HCT116 (cell line): ENCODE measurements at regions not wholly inside any gene's neighbourhood (a gene's known extent, or its start where the extent isn't known, plus 50 kb on each side); places are given as distances from the start of the nearest gene placed in this dataset.

Experiments
- ATAC-seq: fragments of 200-7000 bp; cut with Tn5 transposase; 2 replicates; pipeline ENCODE4 v1.9.1; 2020; ENCODE audit warnings: mild to moderate bottlenecking, moderate library complexity
- BruUV-seq: library from RNA; stranded (reverse); fragments of 400-500 nt; replicated peaks from 2 replicates; lab custom pipeline; 2021; lab: Mats Ljungman, UMichigan
- CTCF ChIA-PET: fragments of 300-600 bp; sonication (Branson Sonifier 250); formaldehyde crosslinking; loops from one replicate; lab custom pipeline; 2021; ENCODE audit warnings: antibody characterized with exemption; lab: Charles Lee
- POLR2A ChIA-PET: fragments of 300-600, 350-600 bp; sonication (Branson Sonifier 250); formaldehyde crosslinking; loops from one replicate; lab custom pipeline; 2021; ENCODE audit warnings: antibody characterized with exemption; lab: Charles Lee
- RAD21 ChIA-PET, 2 experiments: fragments of 300-600 bp; sonication (Branson Sonifier 250); formaldehyde crosslinking; loops; one replicate each; lab custom pipeline; 2023; ENCODE audit warnings: low total read pairs in 2 of 2; ENCODE audit not compliant: uncharacterized antibody in 2 of 2, unreplicated experiment in 2 of 2, low non-redundant PET in 1 of 2; lab: Charles Lee
- DNase-seq: peaks from one replicate; pipeline ENCODE4 v3.0.0-alpha.2; 2010; ENCODE audit warnings: low read depth, low spot score
- H2AFZ ChIP-seq: fragments of 200-600 bp; shearing (Covaris generic), sonication (generic); 2 replicates; pipeline ENCODE4 v1.6.1; 2017; ENCODE audit warnings: low read depth, mixed run types, mixed read lengths, antibody characterized with exemption, low read length; ENCODE audit not compliant: poor library complexity, severe bottlenecking
- H3K27ac ChIP-seq: 2 replicates; pipeline ENCODE4 v1.5.1; 2012; ENCODE audit warnings: low read depth, low read length
- H3K27me3 ChIP-seq: fragments of 200-600 bp; sonication (generic); 2 replicates; pipeline ENCODE4 v1.6.1; 2016; ENCODE audit warnings: mixed run types, low read length, mixed read lengths; ENCODE audit not compliant: insufficient read depth
- H3K36me3 ChIP-seq, 2 experiments: fragments of 200-500 bp in 1 of 2; fragments of 200-600 bp in 1 of 2; sonication (Bioruptor generic) in 1 of 2; sonication (generic) in 1 of 2; 2 replicates each; pipeline versions ENCODE4 v1.5.1 to v1.6.1; 2014 to 2016; ENCODE audit warnings: low read length in 2 of 2, inconsistent platforms in 1 of 2, mixed read lengths in 1 of 2, mixed run types in 1 of 2; ENCODE audit not compliant: insufficient read depth in 2 of 2, control insufficient read depth in 1 of 2
- H3K4me1 ChIP-seq, 2 experiments: fragments of 200-600 bp in 1 of 2; sonication (generic) in 1 of 2; 2 replicates each; pipeline versions ENCODE4 v1.5.1 to v1.6.1; 2012 to 2017; ENCODE audit warnings: low read length in 2 of 2, inconsistent platforms in 1 of 2, mild to moderate bottlenecking in 1 of 2, mixed read lengths in 1 of 2, mixed run types in 1 of 2, moderate library complexity in 1 of 2; ENCODE audit not compliant: insufficient read depth in 2 of 2, control insufficient read depth in 1 of 2
- H3K4me2 ChIP-seq: fragments of 200-600 bp; sonication (generic); 2 replicates; pipeline ENCODE4 v1.6.1; 2017; ENCODE audit warnings: mixed run types, low read length, mixed read lengths
- H3K4me3 ChIP-seq, 2 experiments: fragments of 200-600 bp in 1 of 2; sonication (generic) in 1 of 2; replicated peaks in 1 of 2; 2 replicates each; pipeline ENCODE4 v1.5.1; 2011 to 2016; ENCODE audit warnings: low read length in 2 of 2, control low read depth in 1 of 2, low read depth in 1 of 2, mild to moderate bottlenecking in 1 of 2, mixed read lengths in 1 of 2, mixed run types in 1 of 2
- H3K79me2 ChIP-seq: fragments of 200-600 bp; sonication (generic); 2 replicates; pipeline ENCODE4 v1.6.1; 2017; ENCODE audit warnings: mild to moderate bottlenecking, mixed run types, low read length, moderate library complexity, mixed read lengths; ENCODE audit not compliant: insufficient read depth
- H3K9ac ChIP-seq: fragments of 200-600 bp; sonication (generic); 2 replicates; pipeline ENCODE4 v1.6.1; 2016; ENCODE audit warnings: low read length, mixed read lengths
- H3K9me2 ChIP-seq: fragments of 200-600 bp; sonication (generic), shearing (Covaris generic); 2 replicates; pipeline ENCODE4 v1.6.1; 2017; ENCODE audit warnings: mixed run types, mild to moderate bottlenecking, moderate library complexity; ENCODE audit not compliant: insufficient read depth
- H3K9me3 ChIP-seq, 2 experiments: fragments of 200-500 bp in 1 of 2; fragments of 200-600 bp in 1 of 2; sonication (Bioruptor generic) in 1 of 2; sonication (generic) in 1 of 2; 2 replicates each; pipeline ENCODE4 v1.6.1; 2014 to 2017; ENCODE audit warnings: low read length in 2 of 2, mixed read lengths in 2 of 2, inconsistent platforms in 1 of 2, low read depth in 1 of 2, mild to moderate bottlenecking in 1 of 2, mixed run types in 1 of 2, moderate library complexity in 1 of 2; ENCODE audit not compliant: control insufficient read depth in 1 of 2, insufficient read depth in 1 of 2
- H4K20me1 ChIP-seq: fragments of 200-600 bp; sonication (generic), shearing (Covaris generic); 2 replicates; pipeline ENCODE4 v1.6.1; 2017; ENCODE audit warnings: mixed run types, mild to moderate bottlenecking, moderate library complexity; ENCODE audit not compliant: insufficient read depth
- ATF3 ChIP-seq: IDR thresholded peaks from 2 replicates; pipeline ENCODE4 v1.6.1; 2012
- CEBPB ChIP-seq: IDR thresholded peaks from 2 replicates; pipeline ENCODE4 v1.6.1; 2012; ENCODE audit warnings: low read depth
- CTCF ChIP-seq, 3 experiments: fragments of 200-600 bp in 1 of 3; sonication (generic) in 1 of 3; IDR thresholded peaks in 2 of 3; conservative IDR thresholded peaks in 1 of 3; 2 replicates each; pipeline ENCODE4 v1.5.1; 2012 to 2017; ENCODE audit warnings: low read depth in 2 of 3, low read length in 2 of 3, antibody characterized with exemption in 1 of 3, borderline replicate concordance in 1 of 3, control low read depth in 1 of 3, mild to moderate bottlenecking in 1 of 3, mixed read lengths in 1 of 3, mixed run types in 1 of 3, moderate library complexity in 1 of 3; ENCODE audit not compliant: insufficient read depth in 1 of 3
- EGR1 ChIP-seq: IDR thresholded peaks from 2 replicates; pipeline ENCODE4 v1.6.1; 2012; ENCODE audit warnings: low read depth
- ELF1 ChIP-seq: IDR thresholded peaks from 2 replicates; pipeline ENCODE4 v1.6.1; 2012; ENCODE audit warnings: low read depth, borderline replicate concordance
- FOSL1 ChIP-seq: IDR thresholded peaks from 2 replicates; pipeline ENCODE4 v1.6.1; 2012; ENCODE audit warnings: low read depth
- JUND ChIP-seq: IDR thresholded peaks from 2 replicates; pipeline ENCODE4 v1.6.1; 2012
- POLR2A ChIP-seq: IDR thresholded peaks from 2 replicates; pipeline ENCODE4 v1.7.0; 2011; ENCODE audit warnings: borderline replicate concordance; ENCODE audit not compliant: insufficient read depth, insufficient read length; ENCODE audit errors: extremely low read depth
- RAD21 ChIP-seq: IDR thresholded peaks from 2 replicates; pipeline ENCODE4 v1.6.1; 2012; ENCODE audit warnings: low read depth, mild to moderate bottlenecking
- REST ChIP-seq: IDR thresholded peaks from 2 replicates; pipeline ENCODE4 v1.6.1; 2012; ENCODE audit warnings: low read depth
- SIN3A ChIP-seq: IDR thresholded peaks from 2 replicates; pipeline ENCODE4 v1.6.1; 2012; ENCODE audit warnings: low read depth
- SRF ChIP-seq: IDR thresholded peaks from 2 replicates; pipeline ENCODE4 v1.6.1; 2012; ENCODE audit warnings: low read depth
- TCF7L2 ChIP-seq: IDR thresholded peaks from 2 replicates; pipeline ENCODE4 v1.7.0; 2011; ENCODE audit warnings: borderline replicate concordance, inconsistent platforms; ENCODE audit not compliant: insufficient read depth, insufficient read length; ENCODE audit errors: extremely low read depth
- ZBTB33 ChIP-seq: IDR thresholded peaks from 2 replicates; pipeline ENCODE4 v1.6.1; 2011; ENCODE audit warnings: mild to moderate bottlenecking, low read length, moderate library complexity; ENCODE audit not compliant: insufficient replicate concordance; ENCODE audit errors: extremely low read depth
- ZFX ChIP-seq: fragments of 450-650 bp; IDR thresholded peaks from 2 replicates; pipeline ENCODE4 v1.6.1; 2017
- intact Hi-C: fragments of 100-400 bp; cut with micrococcal nuclease; formaldehyde crosslinking; loops from 2 replicates; pipeline ENCODE4 v1.10.0; 2022

- TF ChIP-seq ATF3 (no peak), JUND (no peak), ZFX (no peak), EGR1 (no peak), ZBTB33 (no peak), SRF (no peak), TCF7L2 (no peak), CEBPB (no peak), SIN3A (no peak)
- TF ChIP-seq, all 23 proteins: peak for 0
Measured at GRCh38 chr18:56248610-56249235, 389.7 kb downstream of the TXNL1 start (continued).

GRCh38 chr18:56246916-56247315, 391.5 kb downstream of the TXNL1 start:
- Histone ChIP-seq H3K27ac (no peak overlapping the region), H3K9me2 (no peaks in the 10 kb centered on the region), H4K20me1 (no peaks in the 10 kb centered on the region), H3K4me2 (no peak overlapping the region), H3K4me3 (no peak overlapping the region), H3K27me3 (no peaks in the 10 kb centered on the region), H2AFZ (no peak overlapping the region), H3K9ac (no peak overlapping the region), H3K79me2 (no peaks in the 10 kb centered on the region), H3K36me3 (no peaks in the 10 kb centered on the region), H3K4me1 (no peaks in the 10 kb centered on the region), H3K9me3 (peaks cover 3 to 15% of the 10 kb centered on the region in 2 experiments; a peak in 2 of 4 replicates)
- ChIA-PET RAD21 (no interaction called here), POLR2A (no interaction called here), CTCF (no interaction called here)
- BruUV-seq: no TSS peak
- DNase-seq (no peak), ATAC-seq (no peak)
- intact Hi-C loops: no loop called here
- TF ChIP-seq POLR2A (no peak), REST (no peak), ZBTB33 (no peak), CTCF (IDR thresholded peaks at IDR 0.05 in 2 of 3, conservative IDR thresholded peaks at IDR 0.05 in 1 of 3; ENCODE audit: borderline replicate concordance in 1 of 3, insufficient read depth in 1 of 3, low read depth in 2 of 3, low read length in 2 of 3) (no peak), TCF7L2 (no peak), RAD21 (no peak), FOSL1 (no peak), ELF1 (no peak), JUND (no peak)
